ENCODE measurements at regions not wholly inside any gene's neighbourhood (a gene's known extent, or its start where the extent isn't known, plus 50 kb on each side); places are given as distances from the start of the nearest gene placed in this dataset.

DNA sequence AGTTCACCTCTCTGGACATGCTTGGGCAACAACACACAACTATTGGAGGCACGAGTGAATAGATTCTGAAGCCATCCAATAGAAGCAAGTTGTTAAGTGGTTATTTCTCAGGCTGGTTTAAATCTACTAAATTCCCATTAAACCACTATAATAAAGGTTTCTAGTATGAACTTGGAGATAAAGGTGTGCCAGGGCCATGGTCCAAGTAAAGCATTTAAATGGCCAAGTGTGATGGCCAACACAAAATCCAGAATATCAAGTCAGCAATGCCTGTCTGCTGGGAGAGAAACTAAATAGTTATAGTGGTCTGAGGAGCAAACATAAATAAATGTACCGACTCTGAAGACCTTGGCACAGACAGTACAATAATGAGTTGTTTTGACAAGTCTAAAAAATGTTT is 294.3 kb upstream of the STXBP5 start:
- Histone ChIP-seq H3K4me1 (replicated peaks; ENCODE audit: insufficient read depth) (peaks cover 39% of the 10 kb centered on the region), H2AFZ (no peak overlapping the region), H3K9me2 (ENCODE audit: insufficient read depth) (no peaks in the 10 kb centered on the region), H3K4me3 (no peak overlapping the region), H3K27ac (no peak overlapping the region), H3F3A (ENCODE audit: insufficient read depth, low read depth) (peaks cover 28% of the 10 kb centered on the region), H3K9me3 (ENCODE audit: insufficient read depth, low read depth) (no peaks in the 10 kb centered on the region), H4K20me1 (ENCODE audit: insufficient read depth) (no peaks in the 10 kb centered on the region), H3K27me3 (ENCODE audit: insufficient read depth, low read depth) (no peaks in the 10 kb centered on the region), H3K79me2 (ENCODE audit: low read depth) (no peaks in the 10 kb centered on the region), H3K4me2 (no peak overlapping the region), H3K36me3 (ENCODE audit: low read depth) (no peaks in the 10 kb centered on the region)
- no peak for DNase-seq
- POLR2A ChIA-PET (ENCODE audit: unreplicated experiment), result no interaction called here
- TF ChIP-seq, protein P1, sequence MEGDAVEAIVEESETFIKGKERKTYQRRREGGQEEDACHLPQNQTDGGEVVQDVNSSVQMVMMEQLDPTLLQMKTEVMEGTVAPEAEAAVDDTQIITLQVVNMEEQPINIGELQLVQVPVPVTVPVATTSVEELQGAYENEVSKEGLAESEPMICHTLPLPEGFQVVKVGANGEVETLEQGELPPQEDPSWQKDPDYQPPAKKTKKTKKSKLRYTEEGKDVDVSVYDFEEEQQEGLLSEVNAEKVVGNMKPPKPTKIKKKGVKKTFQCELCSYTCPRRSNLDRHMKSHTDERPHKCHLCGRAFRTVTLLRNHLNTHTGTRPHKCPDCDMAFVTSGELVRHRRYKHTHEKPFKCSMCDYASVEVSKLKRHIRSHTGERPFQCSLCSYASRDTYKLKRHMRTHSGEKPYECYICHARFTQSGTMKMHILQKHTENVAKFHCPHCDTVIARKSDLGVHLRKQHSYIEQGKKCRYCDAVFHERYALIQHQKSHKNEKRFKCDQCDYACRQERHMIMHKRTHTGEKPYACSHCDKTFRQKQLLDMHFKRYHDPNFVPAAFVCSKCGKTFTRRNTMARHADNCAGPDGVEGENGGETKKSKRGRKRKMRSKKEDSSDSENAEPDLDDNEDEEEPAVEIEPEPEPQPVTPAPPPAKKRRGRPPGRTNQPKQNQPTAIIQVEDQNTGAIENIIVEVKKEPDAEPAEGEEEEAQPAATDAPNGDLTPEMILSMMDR (conservative IDR thresholded peaks at IDR 0.05), result no peak
- TF ChIP-seq EZH2 (IDR thresholded peaks at IDR 0.05; ENCODE audit: low read depth), result no peak
- CTCF ChIA-PET, result no interaction called here
- BruUV-seq (replicated peaks), result no TSS peak
- intact Hi-C loops (cut with micrococcal nuclease; ENCODE audit: unreplicated experiment), result loop anchor here (5.0 kb wide), 1 partner anchor 152 kb away; no protein-coding TSS in a partner anchor

DNA sequence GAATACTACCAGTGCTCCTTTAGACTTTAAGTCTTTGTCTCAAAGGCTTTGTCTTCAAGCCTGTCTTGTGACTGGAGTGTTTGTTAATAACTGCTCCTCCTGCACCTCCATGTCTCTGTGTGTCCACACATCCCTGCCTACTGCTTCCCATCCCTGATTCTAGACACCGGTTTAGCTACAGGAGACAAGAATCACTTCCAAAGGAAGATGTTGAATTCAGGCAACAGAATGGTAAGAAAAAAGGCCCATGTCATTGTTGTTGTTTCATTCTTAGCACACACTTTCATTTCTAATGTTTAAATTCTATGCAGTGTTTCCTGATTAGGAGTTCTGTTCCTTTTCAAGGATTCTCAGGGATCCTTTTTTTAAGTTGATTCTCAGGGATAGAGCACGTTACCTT is 293.6 kb upstream of the STXBP5 start:
- Histone ChIP-seq H3K4me2 (no peak overlapping the region), H3K27ac (no peak overlapping the region), H2AFZ (no peak overlapping the region), H3K36me3 (ENCODE audit: low read depth) (no peaks in the 10 kb centered on the region), H3K79me2 (ENCODE audit: low read depth) (no peaks in the 10 kb centered on the region), H3F3A (ENCODE audit: insufficient read depth, low read depth) (peaks cover 31% of the 10 kb centered on the region), H3K4me3 (no peak overlapping the region), H4K20me1 (ENCODE audit: insufficient read depth) (no peaks in the 10 kb centered on the region), H3K9me2 (ENCODE audit: insufficient read depth) (no peaks in the 10 kb centered on the region), H3K4me1 (replicated peaks; ENCODE audit: insufficient read depth) (peaks cover 39% of the 10 kb centered on the region), H3K27me3 (ENCODE audit: insufficient read depth, low read depth) (no peaks in the 10 kb centered on the region), H3K9me3 (ENCODE audit: insufficient read depth, low read depth) (no peaks in the 10 kb centered on the region)
- ChIA-PET CTCF (no interaction called here), POLR2A (ENCODE audit: unreplicated experiment) (no interaction called here)
- no peak for DNase-seq
- TF ChIP-seq, protein P1 (conservative IDR thresholded peaks at IDR 0.05), result no peak
- no peak for TF ChIP-seq EZH2 (IDR thresholded peaks at IDR 0.05; ENCODE audit: low read depth)
- BruUV-seq (replicated peaks), result no TSS peak
- intact Hi-C loops (cut with micrococcal nuclease; ENCODE audit: unreplicated experiment), result no loop called here

DNA sequence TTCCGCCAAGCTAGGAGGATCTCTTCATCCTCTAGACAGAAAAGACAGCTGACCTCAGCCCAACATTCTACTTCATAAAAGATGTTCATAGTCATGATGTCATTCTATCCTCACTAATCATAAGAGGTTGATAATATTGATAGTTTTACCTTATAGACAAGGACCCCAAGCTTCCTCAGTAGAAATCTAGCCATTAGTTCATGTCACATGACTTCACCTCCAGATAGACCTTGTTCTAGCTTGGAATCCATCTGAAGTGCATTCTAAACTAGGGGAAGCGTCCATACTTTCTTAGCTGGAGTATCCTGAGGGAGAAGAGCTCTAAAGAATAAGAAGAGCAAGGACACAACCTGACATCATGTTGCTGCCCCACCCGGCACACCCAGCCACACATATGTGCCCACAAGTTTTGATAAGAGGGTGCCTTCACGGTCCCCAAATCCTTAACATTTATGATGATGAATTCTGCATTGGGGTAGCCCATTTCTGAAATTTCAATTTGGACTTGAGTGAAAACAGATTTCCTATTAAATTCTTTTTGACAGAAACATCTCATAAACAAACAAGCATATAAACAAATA is 292.5 kb upstream of the STXBP5 start:
- no peak overlapping the region for H3K4me2 ChIP-seq
- intact Hi-C loops (cut with micrococcal nuclease; ENCODE audit: unreplicated experiment), result no loop called here
- DNase-seq, result no peak

More for the DNA sequence above, 292.5 kb upstream of the STXBP5 start:
- POLR2A ChIA-PET (ENCODE audit: unreplicated experiment), result no interaction called here
- no peaks in the 10 kb centered on the region for H3K79me2 ChIP-seq (ENCODE audit: low read depth)
- H3K9me3 ChIP-seq (ENCODE audit: insufficient read depth, low read depth), result no peaks in the 10 kb centered on the region; the same call in 1 of the 2 replicates
- H3K27me3 ChIP-seq (ENCODE audit: insufficient read depth, low read depth), result no peaks in the 10 kb centered on the region
- no peaks in the 10 kb centered on the region for H3K36me3 ChIP-seq (ENCODE audit: low read depth)
- H3F3A ChIP-seq (ENCODE audit: insufficient read depth, low read depth), result peaks cover 34% of the 10 kb centered on the region
- H3K4me1 ChIP-seq (replicated peaks; ENCODE audit: insufficient read depth), result peaks cover 45% of the 10 kb centered on the region
- H3K9me2 ChIP-seq (ENCODE audit: insufficient read depth), result no peaks in the 10 kb centered on the region
- CTCF ChIA-PET, result interaction anchor here (0.5 kb wide), 1 partner anchor 59 kb away, joined by 3 read pairs; no protein-coding TSS in a partner anchor
- no peaks in the 10 kb centered on the region for H4K20me1 ChIP-seq (ENCODE audit: insufficient read depth)
- BruUV-seq (replicated peaks), result no TSS peak
- TF ChIP-seq EZH2 (IDR thresholded peaks at IDR 0.05; ENCODE audit: low read depth), result no peak
- TF ChIP-seq, protein P1 (conservative IDR thresholded peaks at IDR 0.05), result no peak
- no peak overlapping the region for H2AFZ ChIP-seq
- no peak overlapping the region for H3K4me3 ChIP-seq
- no peak overlapping the region for H3K27ac ChIP-seq
